GM13976 (cell line): ENCODE measurements at regions not wholly inside any gene's neighbourhood (a gene's known extent, or its start where the extent isn't known, plus 50 kb on each side); places are given as distances from the start of the nearest gene placed in this dataset.

Experiments used
- DNase-seq: peaks from one replicate; pipeline ENCODE4 v3.0.0; 2012; ENCODE audit warnings: low spot score
- CTCF ChIP-seq: IDR thresholded peaks from 2 replicates; pipeline ENCODE4 v1.5.1; 2012; ENCODE audit warnings: borderline replicate concordance, mild to moderate bottlenecking; ENCODE audit not compliant: insufficient read depth; ENCODE audit errors: extremely low read depth, missing control alignments, control extremely low read depth
- in situ Hi-C: fragments of 300-500 bp; cut with MboI; formaldehyde crosslinking; loops from one replicate; pipeline ENCODE4 v1.12.0; 2022; ENCODE audit warnings: low sequenced_read_pairs, mixed read lengths, inconsistent platforms; ENCODE audit not compliant: unreplicated experiment

- in situ Hi-C loops: no loop called here
- DNase-seq: no peak
- no peak for TF ChIP-seq CTCF
Measured at GRCh38 chr15:38035701-38036100, 101.3 kb downstream of the TMCO5A start.

GRCh38 chr15:38036790-38037338 is 102.4 kb downstream of the TMCO5A start:
- in situ Hi-C loops: no loop called here
- no peak for TF ChIP-seq CTCF
- no peak for DNase-seq

DNA sequence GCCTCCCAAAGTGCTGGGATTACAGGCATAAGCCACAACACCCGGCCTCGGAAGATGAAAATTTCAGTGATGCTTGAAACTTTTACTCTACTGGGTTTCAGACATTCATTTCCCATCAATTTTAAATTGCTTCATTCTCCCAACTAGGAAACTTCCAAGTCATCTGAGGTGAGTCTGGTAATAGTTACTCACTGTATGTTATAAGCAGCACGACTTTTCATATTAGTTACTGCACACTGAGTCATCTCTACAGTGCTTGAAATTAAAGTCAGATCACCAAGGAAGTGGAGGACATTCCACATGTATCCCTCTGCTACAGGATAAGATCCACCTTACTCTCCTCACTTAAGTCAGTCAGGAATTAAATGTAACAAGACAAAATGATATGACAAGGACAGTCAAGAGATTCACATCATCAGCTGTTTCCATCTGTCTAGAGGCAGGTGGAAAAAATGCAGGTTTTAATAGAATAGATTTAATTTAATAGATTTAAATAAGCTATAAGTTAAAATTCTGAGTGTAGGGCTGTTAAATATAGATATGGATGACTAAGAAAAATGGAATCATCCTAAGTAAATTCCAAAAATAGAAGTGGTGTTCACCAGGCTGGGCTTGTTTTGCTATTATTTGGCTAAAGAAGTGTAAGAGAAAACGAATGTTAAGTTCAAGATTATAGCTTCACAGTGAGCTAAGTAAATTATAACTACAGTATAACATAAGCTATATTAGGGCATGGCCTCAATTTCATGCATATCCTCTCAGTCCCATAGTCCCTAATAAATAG is 104.4 kb downstream of the TMCO5A start:
- DNase-seq: no peak
- TF ChIP-seq CTCF: no peak
- in situ Hi-C loops: no loop called here

GRCh38 chr15:38040615-38041014 is 106.2 kb downstream of the TMCO5A start:
- TF ChIP-seq CTCF: no peak
- no peak for DNase-seq
- in situ Hi-C loops: no loop called here

DNA sequence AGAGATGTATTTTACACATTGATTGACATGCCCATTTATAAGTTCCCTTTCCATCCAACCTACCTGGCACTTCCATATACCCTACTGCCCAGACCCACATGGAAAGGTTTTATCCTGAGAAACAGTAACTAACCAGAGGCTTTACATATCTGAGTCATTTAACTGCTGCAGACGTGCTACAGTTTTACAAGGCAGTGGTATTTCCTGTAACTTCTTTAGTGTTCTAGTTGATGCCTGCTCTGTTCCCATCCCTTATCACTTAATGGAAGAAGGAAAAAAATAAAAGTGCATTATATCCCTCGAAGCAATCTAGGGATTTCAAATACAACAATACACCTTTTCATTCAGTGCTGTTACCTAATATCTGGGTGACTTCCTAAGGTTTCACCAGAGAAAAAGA is 107.1 kb downstream of the TMCO5A start:
- no peak for TF ChIP-seq CTCF
- in situ Hi-C loops: no loop called here
- no peak for DNase-seq

- no peak for DNase-seq
- TF ChIP-seq CTCF: no peak
- in situ Hi-C loops: no loop called here
Measured at GRCh38 chr15:38042211-38042610, 107.8 kb downstream of the TMCO5A start.
